Skeletal muscle tissue (tissue), 3 donors: ENCODE measurements at regions not wholly inside any gene's neighbourhood (a gene's known extent, or its start where the extent isn't known, plus 50 kb on each side); places are given as distances from the start of the nearest gene placed in this dataset.
A peak's percentile ranks its signal among the peaks of the same experiment; 100 is the strongest.

Experiments
- H3K27ac ChIP-seq: one replicate; pipeline ENCODE4 v1.7.0; 2013; ENCODE audit warnings: mild to moderate bottlenecking, low read depth, low read length, inconsistent platforms
- H3K27me3 ChIP-seq, 3 donors: one replicate each; pipeline ENCODE4 v1.7.0; 2013; ENCODE audit warnings: low read length in 3 of 3; ENCODE audit not compliant: control insufficient read depth in 3 of 3, insufficient read depth in 3 of 3
- H3K36me3 ChIP-seq, 3 donors: one replicate each; pipeline ENCODE4 v1.7.0; 2013; ENCODE audit warnings: low read length in 3 of 3; ENCODE audit not compliant: control insufficient read depth in 3 of 3, insufficient read depth in 3 of 3
- H3K4me1 ChIP-seq, 3 donors: one replicate each; pipeline ENCODE4 v1.7.0; 2013; ENCODE audit warnings: low read length in 3 of 3, mild to moderate bottlenecking in 3 of 3; ENCODE audit not compliant: control insufficient read depth in 3 of 3, insufficient read depth in 3 of 3
- H3K4me3 ChIP-seq, 3 donors: one replicate each; pipeline ENCODE4 v1.7.0; 2013; ENCODE audit warnings: low read length in 3 of 3
- H3K9ac ChIP-seq, 3 donors: one replicate each; pipeline ENCODE4 v1.7.0; 2013; ENCODE audit warnings: low read length in 3 of 3, mild to moderate bottlenecking in 3 of 3, moderate library complexity in 2 of 3, low read depth in 1 of 3
- H3K9me3 ChIP-seq, 3 donors: one replicate each; pipeline ENCODE4 v1.7.0; 2013; ENCODE audit warnings: low read length in 3 of 3; ENCODE audit not compliant: control insufficient read depth in 3 of 3
- donor health status: Osteomylitis.

DNA sequence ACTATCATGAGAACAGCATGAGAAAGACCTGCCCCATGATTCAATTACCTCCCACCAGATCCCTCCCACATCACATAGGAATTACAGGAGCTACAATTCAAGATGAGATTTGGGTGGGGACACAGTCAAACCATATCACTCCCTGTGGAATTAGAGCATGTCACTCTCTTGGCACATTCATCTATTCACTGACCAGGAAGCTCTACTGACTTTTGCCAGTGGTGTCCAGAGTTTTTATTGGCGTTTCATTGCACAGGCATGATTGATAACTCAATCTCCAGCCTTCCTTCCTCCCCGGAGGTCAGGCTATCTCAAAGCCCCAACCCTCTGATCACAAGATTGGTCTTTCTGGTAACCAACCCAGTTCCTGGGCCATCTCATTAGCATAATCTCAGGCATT, 478.9 kb upstream of the NRP1 start:
- no peaks in the 10 kb centered on the region for H3K9me3 ChIP-seq
- peaks cover 6 to 24% (median 16%) of the 10 kb centered on the region in 3 donors for H3K4me1 ChIP-seq
- H3K36me3 ChIP-seq: no peaks in the 10 kb centered on the region
- no peaks in the 10 kb centered on the region for H3K27me3 ChIP-seq
- H3K4me3 ChIP-seq: no peak overlapping the region
- no peak overlapping the region for H3K9ac ChIP-seq
- H3K27ac ChIP-seq: no peak overlapping the region

- Histone ChIP-seq H3K4me3 (no peak overlapping the region), H3K36me3 (no peaks in the 10 kb centered on the region), H3K4me1 (peaks cover 12 to 31% (median 25%) of the 10 kb centered on the region in 3 donors), H3K9ac (no peak overlapping the region), H3K27ac (no peak overlapping the region), H3K27me3 (no peaks in the 10 kb centered on the region), H3K9me3 (no peaks in the 10 kb centered on the region)
These were observed 478.1 kb upstream of the NRP1 start for GRCh38 chr10:33812586-33812985.

DNA sequence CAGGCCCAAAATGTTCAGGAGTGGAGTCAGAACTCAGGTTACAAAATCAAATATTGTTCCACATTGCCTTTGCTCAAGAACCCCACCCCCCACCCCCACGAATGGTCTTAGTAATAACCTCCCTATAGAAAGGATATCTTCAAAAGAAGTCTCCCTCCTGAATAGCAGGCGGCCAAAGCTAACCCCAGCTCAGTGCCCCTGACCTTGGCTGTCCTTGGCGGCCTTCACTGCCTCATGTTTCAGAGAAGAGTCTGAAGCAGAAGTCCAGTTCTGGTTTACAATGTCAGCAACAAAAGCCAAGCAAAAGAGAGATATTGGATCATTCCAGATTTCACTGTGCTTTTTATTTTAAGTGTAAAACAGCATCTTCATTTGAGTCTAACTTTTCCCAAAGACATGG, 476.5 kb upstream of the NRP1 start:
- Histone ChIP-seq H3K9ac (no peak overlapping the region), H3K4me3 (no peak overlapping the region), H3K4me1 (peaks cover 12 to 42% (median 28%) of the 10 kb centered on the region in 3 donors), H3K36me3 (no peaks in the 10 kb centered on the region), H3K9me3 (no peaks in the 10 kb centered on the region), H3K27me3 (no peaks in the 10 kb centered on the region), H3K27ac (no peak overlapping the region)

DNA sequence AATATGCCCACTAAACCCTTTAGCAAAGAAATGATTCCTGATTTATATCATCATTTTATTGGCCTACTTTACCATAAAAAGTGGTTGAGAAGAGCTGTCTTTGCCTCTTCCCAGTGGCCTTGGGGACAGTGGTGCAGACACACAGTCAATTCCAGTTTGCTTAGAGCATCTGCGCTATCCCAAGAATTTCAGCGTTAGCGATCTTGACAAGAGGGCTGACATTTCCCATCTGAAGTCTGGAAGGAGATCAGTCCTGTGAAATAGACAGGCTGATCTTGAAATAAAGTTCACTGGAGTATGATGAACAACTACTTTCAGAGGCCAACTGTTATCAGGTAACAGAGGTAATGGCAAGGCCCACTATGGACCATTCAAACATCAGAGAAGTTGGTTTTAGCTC, 475.3 kb upstream of the NRP1 start:
- Histone ChIP-seq H3K9ac (peak overlapping the region in 1 of 3 donors; percentile 46), H3K27me3 (no peaks in the 10 kb centered on the region), H3K4me3 (no peak overlapping the region), H3K27ac (no peak overlapping the region), H3K36me3 (no peaks in the 10 kb centered on the region), H3K4me1 (peaks cover 12 to 42% (median 28%) of the 10 kb centered on the region in 3 donors), H3K9me3 (no peaks in the 10 kb centered on the region)

DNA sequence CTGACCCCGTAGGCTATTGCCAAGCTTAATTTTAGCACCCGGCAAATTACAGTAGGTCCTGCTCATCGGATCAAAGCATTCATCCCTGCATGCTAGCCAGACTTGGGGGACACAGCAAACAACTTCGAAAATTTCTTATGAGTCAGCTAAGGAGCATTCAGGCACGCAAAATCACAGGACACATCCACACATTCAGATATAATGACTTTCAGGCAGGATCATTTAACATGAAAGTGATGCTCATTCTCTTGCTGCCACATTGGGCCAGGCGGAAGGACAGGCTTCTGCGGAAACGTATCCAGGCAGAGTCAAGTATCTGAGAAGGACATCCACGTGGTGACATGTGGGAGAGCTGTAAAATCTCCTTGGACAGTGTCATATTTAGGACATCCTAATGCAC, 474.0 kb upstream of the NRP1 start:
- H3K36me3 ChIP-seq: no peaks in the 10 kb centered on the region
- H3K27ac ChIP-seq: peak overlapping the region; percentile 34
- H3K4me3 ChIP-seq: no peak overlapping the region
- H3K4me1 ChIP-seq: peaks cover 12 to 45% (median 28%) of the 10 kb centered on the region in 3 donors
- peak overlapping the region in 2 of 3 donors; percentile 26 to 42 for H3K9ac ChIP-seq
- H3K9me3 ChIP-seq: no peaks in the 10 kb centered on the region
- H3K27me3 ChIP-seq: no peaks in the 10 kb centered on the region

GRCh38 chr10:33807531-33808359, 473.3 kb upstream of the NRP1 start:
- H3K9ac ChIP-seq: peak overlapping the region in 2 of 3 donors; percentile 17 to 42
- H3K9me3 ChIP-seq: no peaks in the 10 kb centered on the region
- no peak overlapping the region for H3K4me3 ChIP-seq
- no peaks in the 10 kb centered on the region for H3K36me3 ChIP-seq
- peak overlapping the region; percentile 34 for H3K27ac ChIP-seq
- H3K4me1 ChIP-seq: peaks cover 12 to 45% (median 28%) of the 10 kb centered on the region in 3 donors
- no peaks in the 10 kb centered on the region for H3K27me3 ChIP-seq

DNA sequence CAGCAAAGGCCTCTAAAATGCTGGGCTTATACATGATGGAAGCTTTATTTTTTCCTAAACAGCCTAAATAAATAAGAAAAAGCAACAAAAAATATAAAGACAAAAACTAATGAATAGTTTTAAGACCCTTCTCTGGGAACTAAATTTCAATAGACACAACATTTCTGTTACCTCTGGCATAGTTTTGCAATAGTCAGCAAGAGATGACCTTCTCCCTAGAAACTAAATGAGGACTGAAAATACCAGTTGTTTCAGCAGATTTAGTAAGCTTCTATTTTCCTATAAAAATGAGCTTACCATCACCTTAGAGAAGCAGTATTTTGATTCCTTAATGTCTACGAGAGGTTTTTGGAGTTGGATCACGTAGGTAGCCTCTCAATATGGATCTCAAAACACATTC, 471.4 kb upstream of the NRP1 start:
- Histone ChIP-seq H3K4me1 (peaks cover 17 to 54% (median 37%) of the 10 kb centered on the region in 3 donors), H3K9me3 (no peaks in the 10 kb centered on the region), H3K36me3 (no peaks in the 10 kb centered on the region), H3K27me3 (no peaks in the 10 kb centered on the region), H3K27ac (no peak overlapping the region), H3K4me3 (no peak overlapping the region), H3K9ac (no peak overlapping the region)

DNA sequence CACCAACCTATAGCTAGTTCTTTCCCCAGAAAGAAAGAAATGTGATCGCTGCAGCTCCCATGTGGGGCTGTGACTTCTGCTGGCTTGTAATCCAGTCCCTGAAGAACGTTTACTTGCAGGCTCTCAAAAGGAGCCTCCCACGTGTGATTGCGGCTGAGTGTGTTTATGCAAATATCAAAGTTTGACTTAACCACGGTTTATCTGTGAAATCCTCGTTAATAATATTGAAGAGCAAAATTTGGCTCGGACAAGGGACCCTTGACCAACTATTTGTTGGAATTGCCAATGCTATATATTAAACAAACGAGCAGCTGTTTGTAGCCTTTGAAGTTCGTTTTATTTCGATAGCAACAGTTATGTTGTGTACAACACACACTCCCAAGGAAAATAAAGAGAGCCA, 470.1 kb upstream of the NRP1 start:
- peaks cover 18 to 55% (median 40%) of the 10 kb centered on the region in 3 donors for H3K4me1 ChIP-seq

DNA sequence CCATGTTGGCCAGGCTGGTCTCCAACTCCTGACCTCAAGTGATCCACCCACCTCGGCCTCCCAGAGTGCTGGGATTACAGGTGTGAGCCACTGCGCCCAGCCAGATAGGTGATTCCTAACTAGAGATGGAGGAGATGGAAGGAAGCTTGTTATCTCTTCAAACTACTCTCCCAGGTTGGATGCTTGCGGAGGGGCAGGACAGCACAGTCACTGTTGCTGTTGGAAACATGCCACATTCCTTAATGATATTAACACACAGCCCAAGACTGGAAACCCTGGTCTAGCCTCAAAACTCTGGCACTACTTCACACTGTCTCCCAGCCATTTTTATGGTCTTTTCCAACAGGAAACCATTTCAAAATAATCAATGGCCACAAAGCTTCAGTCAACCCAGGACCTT, 468.8 kb upstream of the NRP1 start:
- peaks cover 18 to 42% (median 31%) of the 10 kb centered on the region in 3 donors for H3K4me1 ChIP-seq
- no peak overlapping the region for H3K27ac ChIP-seq

More for the DNA sequence above, 470.1 kb upstream of the NRP1 start:
- no peaks in the 10 kb centered on the region for H3K27me3 ChIP-seq
- no peaks in the 10 kb centered on the region for H3K36me3 ChIP-seq
- no peak overlapping the region for H3K9ac ChIP-seq
- H3K9me3 ChIP-seq: no peaks in the 10 kb centered on the region
- no peak overlapping the region for H3K4me3 ChIP-seq
- H3K27ac ChIP-seq: no peak overlapping the region

DNA sequence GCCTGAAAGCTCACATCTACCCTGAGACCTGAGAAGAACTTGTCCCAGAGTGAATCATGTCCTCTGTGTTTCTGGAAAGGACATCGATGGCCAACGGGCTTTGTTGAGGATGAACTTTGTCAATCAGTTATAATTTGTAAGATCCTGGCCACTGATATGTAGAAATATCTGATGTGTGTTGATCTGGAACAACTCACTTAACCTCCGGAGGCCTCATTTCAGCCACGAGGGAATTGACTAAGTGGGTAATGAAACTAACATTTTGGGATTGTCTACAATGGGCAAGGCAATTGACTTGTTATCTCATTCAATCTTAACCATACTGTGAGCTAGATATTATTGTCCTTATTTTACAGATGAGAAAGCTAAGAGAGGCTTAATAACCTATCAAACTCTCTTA, 468.1 kb upstream of the NRP1 start:
- Histone ChIP-seq H3K9me3 (no peaks in the 10 kb centered on the region), H3K9ac (no peak overlapping the region), H3K36me3 (no peaks in the 10 kb centered on the region), H3K27ac (no peak overlapping the region), H3K4me3 (no peak overlapping the region), H3K27me3 (no peaks in the 10 kb centered on the region), H3K4me1 (peaks cover 13 to 36% (median 24%) of the 10 kb centered on the region in 3 donors)

More for the DNA sequence above, 468.8 kb upstream of the NRP1 start:
- H3K4me3 ChIP-seq: no peak overlapping the region
- H3K36me3 ChIP-seq: no peaks in the 10 kb centered on the region
- H3K9ac ChIP-seq: no peak overlapping the region
- no peaks in the 10 kb centered on the region for H3K27me3 ChIP-seq
- no peaks in the 10 kb centered on the region for H3K9me3 ChIP-seq
